ENCODE measurements at regions not wholly inside any gene's neighbourhood (a gene's known extent, or its start where the extent isn't known, plus 50 kb on each side); places are given as distances from the start of the nearest gene placed in this dataset.

DNA sequence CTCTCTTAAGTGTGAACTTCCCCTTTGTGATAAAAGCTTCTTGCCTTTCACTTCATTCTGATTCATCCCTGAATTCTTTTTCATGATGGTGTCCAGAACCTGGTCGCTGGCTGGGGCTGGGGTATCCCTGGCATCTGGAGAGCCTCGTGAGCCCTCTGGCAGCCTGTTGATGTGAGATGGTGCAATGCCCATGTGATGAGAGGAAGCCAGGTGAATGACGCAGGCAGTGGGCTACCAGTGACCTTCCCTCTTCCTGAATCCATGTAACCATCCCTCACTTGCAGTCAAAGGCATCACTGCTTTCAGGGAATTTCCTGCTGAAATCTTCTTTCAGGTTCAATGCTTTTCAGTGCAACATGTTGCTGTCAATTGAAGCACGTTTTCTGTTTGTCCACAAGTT, 158.6 kb upstream of the SLC10A2 start:
- TF ChIP-seq, protein P1, sequence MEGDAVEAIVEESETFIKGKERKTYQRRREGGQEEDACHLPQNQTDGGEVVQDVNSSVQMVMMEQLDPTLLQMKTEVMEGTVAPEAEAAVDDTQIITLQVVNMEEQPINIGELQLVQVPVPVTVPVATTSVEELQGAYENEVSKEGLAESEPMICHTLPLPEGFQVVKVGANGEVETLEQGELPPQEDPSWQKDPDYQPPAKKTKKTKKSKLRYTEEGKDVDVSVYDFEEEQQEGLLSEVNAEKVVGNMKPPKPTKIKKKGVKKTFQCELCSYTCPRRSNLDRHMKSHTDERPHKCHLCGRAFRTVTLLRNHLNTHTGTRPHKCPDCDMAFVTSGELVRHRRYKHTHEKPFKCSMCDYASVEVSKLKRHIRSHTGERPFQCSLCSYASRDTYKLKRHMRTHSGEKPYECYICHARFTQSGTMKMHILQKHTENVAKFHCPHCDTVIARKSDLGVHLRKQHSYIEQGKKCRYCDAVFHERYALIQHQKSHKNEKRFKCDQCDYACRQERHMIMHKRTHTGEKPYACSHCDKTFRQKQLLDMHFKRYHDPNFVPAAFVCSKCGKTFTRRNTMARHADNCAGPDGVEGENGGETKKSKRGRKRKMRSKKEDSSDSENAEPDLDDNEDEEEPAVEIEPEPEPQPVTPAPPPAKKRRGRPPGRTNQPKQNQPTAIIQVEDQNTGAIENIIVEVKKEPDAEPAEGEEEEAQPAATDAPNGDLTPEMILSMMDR (IDR thresholded peaks at IDR 0.05), result no peak
- TF ChIP-seq POLR2AphosphoS5 (IDR thresholded peaks at IDR 0.05; ENCODE audit: insufficient read depth in 1 of 2, low read depth in 1 of 2), result no peak

All from vagina (tissue), 2 donors.